ENCODE measurements at regions not wholly inside any gene's neighbourhood (a gene's known extent, or its start where the extent isn't known, plus 50 kb on each side); places are given as distances from the start of the nearest gene placed in this dataset.

GRCh38 chr7:136807598-136807997, 60.9 kb upstream of the CHRM2 start:
- no peak for DNase-seq

- no peak for DNase-seq
Measured at GRCh38 chr7:136803028-136803427, 65.4 kb upstream of the CHRM2 start.

GRCh38 chr7:136783934-136784333, 84.5 kb upstream of the CHRM2 start:
- no peak for DNase-seq

- DNase-seq, result no peak
Measured at GRCh38 chr7:136741941-136742340, 126.5 kb upstream of the CHRM2 start.

- no peak for DNase-seq
Measured at GRCh38 chr7:136728945-136729344, 139.5 kb upstream of the CHRM2 start.

GRCh38 chr7:136726460-136726859, 142.0 kb upstream of the CHRM2 start:
- no peak for DNase-seq

- DNase-seq, result no peak
Measured at GRCh38 chr7:136717910-136718557, 150.4 kb upstream of the CHRM2 start.

GRCh38 chr7:136714062-136714461, 154.4 kb upstream of the CHRM2 start:
- no peak for DNase-seq

GRCh38 chr7:136710751-136711150, 157.7 kb upstream of the CHRM2 start:
- no peak for DNase-seq

GRCh38 chr7:136709876-136710275, 158.6 kb upstream of the CHRM2 start:
- no peak for DNase-seq

GRCh38 chr7:136702913-136703312, 165.5 kb upstream of the CHRM2 start:
- DNase-seq, result no peak

- DNase-seq, result no peak
Measured at GRCh38 chr7:136698977-136699376, 169.5 kb upstream of the CHRM2 start.

GRCh38 chr7:136698231-136698630, 170.2 kb upstream of the CHRM2 start:
- DNase-seq, result no peak

GRCh38 chr7:136697271-136697670, 171.2 kb upstream of the CHRM2 start:
- no peak for DNase-seq

- no peak for DNase-seq
Measured at GRCh38 chr7:136693166-136694119, 175.0 kb upstream of the CHRM2 start.

- DNase-seq, result no peak
Measured at GRCh38 chr7:136692221-136692620, 176.2 kb upstream of the CHRM2 start.

GRCh38 chr7:136688601-136689000, 179.9 kb upstream of the CHRM2 start:
- no peak for DNase-seq

GRCh38 chr7:136687693-136688322, 180.6 kb upstream of the CHRM2 start:
- no peak for DNase-seq

- DNase-seq, result no peak
Measured at GRCh38 chr7:136685501-136686173, 182.8 kb upstream of the CHRM2 start.

- DNase-seq, result no peak
Measured at GRCh38 chr7:136677471-136678365, 190.7 kb upstream of the CHRM2 start.

GRCh38 chr7:136667584-136667983, 200.9 kb upstream of the CHRM2 start:
- no peak for DNase-seq

- DNase-seq, result no peak
Measured at GRCh38 chr7:136665878-136666509, 202.5 kb upstream of the CHRM2 start.

Data from activated gamma-delta T cell treated with Interleukin-2 at 50 U/mL for 16 hours (primary cell).